Activated CD4-positive, alpha-beta T cell treated with anti-CD3 and anti-CD28 coated beads, Interleukin-2, amount 10 ng/mL, durations not matched to agents 24 days and 14 days (primary cell): ENCODE measurements at regions not wholly inside any gene's neighbourhood (a gene's known extent, or its start where the extent isn't known, plus 50 kb on each side); places are given as distances from the start of the nearest gene placed in this dataset.
A peak's percentile ranks its signal among the peaks of the same experiment; 100 is the strongest.
"Not testable (repeated sequence)": the region's sequence is repeated elsewhere in the genome, so short reads cannot be mapped to it uniquely, and the experiment has no call there.

Experiments
- DNase-seq: peaks from one replicate; pipeline ENCODE4 v3.0.0; 2022
- H3K27ac Mint-ChIP-seq: one replicate; pipeline ENCODE4 v1.8.0; 2022; ENCODE audit warnings: mild to moderate bottlenecking, mixed read lengths
- H3K27me3 Mint-ChIP-seq: one replicate; pipeline ENCODE4 v1.8.0; 2022; ENCODE audit warnings: mixed read lengths
- H3K36me3 Mint-ChIP-seq: one replicate; pipeline ENCODE4 v1.8.0; 2022; ENCODE audit warnings: low read depth, mild to moderate bottlenecking, mixed read lengths
- H3K4me1 Mint-ChIP-seq: one replicate; pipeline ENCODE4 v1.8.0; 2021; ENCODE audit warnings: mixed read lengths
- H3K4me3 Mint-ChIP-seq: one replicate; pipeline ENCODE4 v1.8.0; 2022; ENCODE audit warnings: mild to moderate bottlenecking, moderate library complexity, mixed read lengths
- H3K9me3 Mint-ChIP-seq: one replicate; pipeline ENCODE4 v1.8.0; 2021; ENCODE audit warnings: mixed read lengths
- intact Hi-C: fragments of 100-400 bp; cut with micrococcal nuclease; formaldehyde crosslinking; loops from one replicate; pipeline ENCODE4 v1.15.1; 2023

DNA sequence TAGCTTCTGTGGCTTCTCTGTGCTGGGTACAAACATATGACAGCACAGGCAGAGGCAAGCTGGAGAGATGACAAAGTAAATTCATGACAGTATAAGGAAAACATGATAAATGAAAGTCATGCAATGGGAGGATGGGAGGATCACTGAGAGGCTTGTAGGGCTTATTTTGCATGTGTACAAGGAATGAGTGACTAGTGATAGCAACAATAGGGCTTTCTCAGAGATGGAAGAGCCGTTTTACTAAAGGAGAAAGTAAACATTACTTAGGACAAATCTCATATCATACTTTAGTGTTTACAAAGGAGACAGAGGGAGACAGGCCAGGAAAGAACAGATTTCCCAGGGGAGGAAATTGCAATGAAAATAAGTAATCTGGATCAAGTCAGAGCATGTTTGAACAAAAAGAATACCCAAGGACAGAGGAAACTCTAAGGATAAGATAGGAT lies 82.5 kb upstream of the RBMS1 start:
- DNase-seq = no peak
- H3K36me3 Mint-ChIP-seq = no peaks in the 10 kb centered on the region
- H3K9me3 Mint-ChIP-seq = peaks cover 7% of the 10 kb centered on the region
- intact Hi-C loops = no loop called here
- peaks cover 4% of the 10 kb centered on the region for H3K27me3 Mint-ChIP-seq
- no peak overlapping the region for H3K27ac Mint-ChIP-seq
- H3K4me3 Mint-ChIP-seq = no peak overlapping the region
- H3K4me1 Mint-ChIP-seq = no peaks in the 10 kb centered on the region

DNA sequence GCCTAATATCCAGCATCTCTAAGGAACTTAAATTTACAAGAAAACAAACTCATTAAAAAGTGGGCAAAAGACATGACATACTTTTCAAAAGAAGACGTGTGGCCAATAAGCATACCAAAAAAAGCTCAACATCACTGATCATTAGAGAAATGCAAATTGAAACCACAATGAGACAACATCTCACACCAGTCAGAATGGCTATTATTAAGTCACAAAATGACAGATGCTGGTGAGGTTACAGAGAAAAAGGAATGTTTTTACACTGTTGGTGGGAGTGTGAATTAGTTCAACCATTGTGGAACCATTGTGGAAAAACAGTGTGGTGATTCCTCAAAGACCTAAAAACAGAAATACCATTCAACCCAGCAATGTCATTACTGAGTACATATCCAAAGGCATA lies 83.5 kb upstream of the RBMS1 start:
- DNase-seq, H3K4me3 Mint-ChIP-seq, H3K4me1 Mint-ChIP-seq, H3K9me3 Mint-ChIP-seq, H3K36me3 Mint-ChIP-seq, intact Hi-C loops, H3K27me3 Mint-ChIP-seq, H3K27ac Mint-ChIP-seq: not testable (repeated sequence)

DNA sequence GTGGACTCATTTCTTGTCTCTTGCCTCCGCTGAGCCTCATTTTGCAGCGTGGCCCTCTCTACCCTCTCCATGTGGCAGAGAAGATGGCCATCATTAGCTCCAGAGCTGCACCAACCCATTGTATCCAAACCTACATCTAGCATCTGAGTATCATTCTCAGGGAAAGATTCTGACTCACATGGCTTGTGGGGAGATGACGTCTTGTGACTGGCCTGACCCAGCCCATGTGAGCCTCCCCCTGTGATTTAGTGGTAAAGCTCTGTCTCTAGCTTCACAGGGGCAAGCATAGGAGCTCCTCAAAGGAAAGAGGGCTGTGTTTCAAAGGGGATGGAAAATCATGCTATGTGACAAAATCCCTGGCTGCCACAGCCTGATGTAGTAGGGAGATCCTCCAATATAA lies 87.4 kb upstream of the RBMS1 start:
- H3K36me3 Mint-ChIP-seq = no peaks in the 10 kb centered on the region
- H3K4me1 Mint-ChIP-seq = peaks cover 2% of the 10 kb centered on the region
- intact Hi-C loops = no loop called here
- no peak for DNase-seq
- H3K27me3 Mint-ChIP-seq = peaks cover 4% of the 10 kb centered on the region
- H3K9me3 Mint-ChIP-seq = peaks cover 14% of the 10 kb centered on the region
- H3K4me3 Mint-ChIP-seq = no peak overlapping the region
- no peak overlapping the region for H3K27ac Mint-ChIP-seq

DNA sequence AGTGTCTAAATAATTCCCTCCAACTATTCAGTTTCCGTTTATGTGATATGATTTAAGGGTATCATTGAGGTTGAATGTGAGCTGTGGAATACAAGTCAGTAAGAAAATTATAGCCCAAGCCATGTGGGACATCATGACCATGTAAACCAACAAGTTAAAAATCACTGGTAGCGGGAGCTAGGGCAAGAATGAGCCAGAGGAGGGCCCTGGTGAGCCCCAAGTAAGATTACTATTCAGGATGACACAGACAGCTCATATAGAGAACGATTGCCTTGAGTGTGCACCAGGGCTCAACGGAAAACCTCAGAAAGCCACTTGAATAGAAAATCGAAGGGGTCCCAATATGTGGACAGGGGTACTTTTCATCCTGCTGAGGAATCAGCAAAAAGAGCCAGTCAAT lies 87.8 kb upstream of the RBMS1 start:
- H3K27ac Mint-ChIP-seq = no peak overlapping the region
- intact Hi-C loops = no loop called here
- H3K4me3 Mint-ChIP-seq = no peak overlapping the region
- H3K27me3 Mint-ChIP-seq = peaks cover 4% of the 10 kb centered on the region
- H3K9me3 Mint-ChIP-seq = peaks cover 17% of the 10 kb centered on the region
- no peaks in the 10 kb centered on the region for H3K36me3 Mint-ChIP-seq
- H3K4me1 Mint-ChIP-seq = peaks cover 2% of the 10 kb centered on the region
- no peak for DNase-seq

DNA sequence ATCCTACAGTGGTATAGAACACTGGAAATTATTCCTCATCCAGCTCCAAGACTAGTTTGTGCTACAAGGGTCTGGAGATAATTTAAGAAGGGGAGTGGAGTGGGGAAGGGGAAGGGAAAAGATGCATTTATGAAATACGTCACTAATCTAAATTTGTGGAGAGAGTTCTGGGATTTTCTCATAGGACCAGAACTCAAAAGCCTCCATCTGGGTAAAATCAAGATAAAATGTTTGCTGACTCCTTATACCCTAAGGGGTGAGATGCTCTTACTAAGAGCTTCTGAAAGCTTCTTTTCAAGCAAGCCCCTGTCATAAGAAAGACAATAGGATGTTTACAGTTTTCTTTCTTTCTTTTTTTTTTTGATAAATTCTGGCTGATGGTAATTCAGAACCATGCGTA lies 88.5 kb upstream of the RBMS1 start:
- Mint-ChIP-seq H3K9me3 (peaks cover 17% of the 10 kb centered on the region), H3K27ac (no peak overlapping the region), H3K36me3 (no peaks in the 10 kb centered on the region), H3K4me1 (peaks cover 2% of the 10 kb centered on the region), H3K4me3 (no peak overlapping the region), H3K27me3 (peaks cover 4% of the 10 kb centered on the region)
- DNase-seq = no peak
- intact Hi-C loops = no loop called here

DNA sequence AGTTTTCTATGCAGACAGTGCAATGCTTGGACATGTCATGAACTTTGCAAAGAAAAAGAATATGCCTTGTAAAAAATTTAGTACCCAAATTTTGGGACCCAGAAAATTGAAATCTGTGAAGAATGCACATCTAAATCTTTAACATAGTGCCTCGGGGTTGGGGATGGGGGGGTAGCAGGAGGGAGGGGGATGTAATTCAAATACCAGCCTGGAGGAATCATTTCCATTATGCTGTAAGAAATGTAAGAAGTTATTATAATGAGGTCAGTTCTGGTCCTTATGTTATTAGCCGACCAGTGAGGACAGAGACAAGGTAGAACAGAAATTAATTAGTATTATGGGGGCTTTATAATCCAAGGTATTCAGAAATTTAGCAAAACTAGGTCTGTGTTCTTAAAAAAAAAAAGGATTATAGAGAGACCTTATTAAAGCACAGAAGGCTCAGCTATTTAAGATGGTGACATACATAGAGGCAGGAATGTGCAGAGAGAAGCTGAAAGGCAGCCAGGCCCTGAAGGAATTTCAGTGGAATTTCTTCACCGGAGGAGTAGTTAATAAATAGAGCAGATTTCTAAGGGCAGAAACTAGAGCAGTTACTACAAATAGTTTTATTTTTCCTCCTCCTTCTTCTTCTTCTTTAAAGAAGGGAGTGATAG lies 89.0 kb upstream of the RBMS1 start:
- no peak for DNase-seq
- Mint-ChIP-seq H3K27ac (no peak overlapping the region), H3K36me3 (no peaks in the 10 kb centered on the region), H3K9me3 (peaks cover 13% of the 10 kb centered on the region), H3K4me1 (peaks cover 2% of the 10 kb centered on the region), H3K4me3 (no peak overlapping the region), H3K27me3 (peaks cover 4% of the 10 kb centered on the region)
- intact Hi-C loops = no loop called here

DNA sequence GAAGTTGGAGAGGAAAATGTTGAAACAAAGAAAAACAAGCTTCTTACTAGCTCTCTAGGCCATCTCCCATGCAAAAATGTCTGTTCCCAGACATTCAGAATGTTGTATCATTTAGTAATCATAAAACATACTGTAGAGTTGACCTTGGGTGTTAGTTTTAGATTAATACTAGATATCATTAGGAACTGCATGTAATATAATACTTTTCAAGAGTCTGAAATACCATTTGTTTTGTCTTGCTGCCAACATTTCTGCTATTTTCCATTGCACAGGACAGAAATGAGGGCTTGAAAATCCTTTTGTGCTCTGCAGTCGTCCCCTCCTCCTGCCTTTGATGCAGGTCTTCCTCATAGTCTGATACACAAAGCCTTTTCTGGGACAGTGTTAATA lies 89.5 kb upstream of the RBMS1 start:
- intact Hi-C loops = no loop called here
- Mint-ChIP-seq H3K27me3 (peaks cover 4% of the 10 kb centered on the region), H3K9me3 (peaks cover 11% of the 10 kb centered on the region), H3K4me3 (no peak overlapping the region), H3K36me3 (no peaks in the 10 kb centered on the region), H3K4me1 (peaks cover 2% of the 10 kb centered on the region), H3K27ac (no peak overlapping the region)
- no peak for DNase-seq

DNA sequence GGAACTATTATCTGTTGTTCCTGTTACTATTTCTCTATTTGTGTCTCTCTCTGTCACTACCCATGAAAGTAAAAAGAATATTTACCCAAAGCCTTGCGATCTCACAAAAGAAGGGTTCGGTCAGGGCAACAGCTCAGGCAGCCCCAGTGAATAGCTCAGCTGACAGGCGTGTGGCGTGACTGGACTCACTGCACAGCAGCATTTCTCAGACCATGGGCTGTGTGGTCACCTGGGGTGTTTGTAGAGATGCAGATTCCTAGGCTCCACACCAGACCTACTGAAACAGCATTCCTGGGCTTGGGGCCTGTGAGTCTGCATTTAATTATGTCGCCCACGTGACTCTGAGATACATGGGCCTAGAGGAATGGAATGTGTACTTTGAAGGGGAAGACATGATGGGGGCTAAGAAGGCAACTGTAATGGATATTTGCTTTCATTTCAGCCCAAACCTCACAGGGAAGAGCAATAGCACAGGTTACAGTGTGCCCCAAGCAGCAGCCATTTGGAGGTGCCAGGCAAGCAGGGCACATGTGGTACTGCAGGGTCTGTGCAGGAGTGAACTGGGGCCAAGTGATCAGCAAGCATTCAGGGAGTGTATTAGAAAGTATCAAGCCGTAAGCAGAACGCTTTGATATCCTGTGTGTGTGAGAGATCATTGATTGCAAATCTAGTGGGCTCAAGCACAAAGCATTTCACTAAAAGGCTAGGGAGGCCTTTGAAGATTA lies 90.4 kb upstream of the RBMS1 start:
- Mint-ChIP-seq H3K27me3 (peaks cover 4% of the 10 kb centered on the region), H3K4me1 (peaks cover 2% of the 10 kb centered on the region), H3K27ac (no peak overlapping the region), H3K36me3 (no peaks in the 10 kb centered on the region), H3K9me3 (peaks cover 9% of the 10 kb centered on the region), H3K4me3 (no peak overlapping the region)
- intact Hi-C loops = no loop called here
- no peak for DNase-seq

DNA sequence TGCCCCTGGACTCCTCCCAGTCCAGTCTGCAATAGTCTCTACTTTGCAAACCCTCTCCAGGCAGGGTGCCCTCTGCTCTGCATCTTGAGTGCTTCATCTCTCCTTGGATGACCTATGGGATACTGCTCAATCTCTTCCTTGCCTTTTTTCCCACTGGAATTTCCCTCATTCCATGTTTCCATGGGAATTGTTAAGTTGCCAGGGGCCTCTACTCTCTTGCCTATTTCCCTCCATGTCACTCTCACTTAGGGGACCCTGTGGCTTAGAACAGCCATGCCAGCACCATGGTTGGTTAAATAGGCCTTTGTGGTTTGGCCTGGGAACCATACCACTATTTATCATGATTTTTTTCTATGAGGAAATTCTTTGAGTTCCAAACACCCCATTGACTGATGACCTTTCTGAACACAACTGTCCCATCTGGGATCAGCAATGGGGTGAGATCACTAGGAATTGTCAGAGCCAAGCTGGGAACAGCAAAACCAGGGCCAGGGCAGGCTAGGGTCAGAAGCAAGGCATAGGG lies 91.4 kb upstream of the RBMS1 start:
- intact Hi-C loops = loop anchor here (5.0 kb wide), 2 partner anchors 78 to 233 kb away; no protein-coding TSS in a partner anchor
- peaks cover 2% of the 10 kb centered on the region for H3K4me1 Mint-ChIP-seq
- H3K36me3 Mint-ChIP-seq = no peaks in the 10 kb centered on the region
- no peak for DNase-seq
- H3K9me3 Mint-ChIP-seq = peaks cover 14% of the 10 kb centered on the region
- H3K4me3 Mint-ChIP-seq = no peak overlapping the region
- no peak overlapping the region for H3K27ac Mint-ChIP-seq
- peaks cover 4% of the 10 kb centered on the region for H3K27me3 Mint-ChIP-seq

DNA sequence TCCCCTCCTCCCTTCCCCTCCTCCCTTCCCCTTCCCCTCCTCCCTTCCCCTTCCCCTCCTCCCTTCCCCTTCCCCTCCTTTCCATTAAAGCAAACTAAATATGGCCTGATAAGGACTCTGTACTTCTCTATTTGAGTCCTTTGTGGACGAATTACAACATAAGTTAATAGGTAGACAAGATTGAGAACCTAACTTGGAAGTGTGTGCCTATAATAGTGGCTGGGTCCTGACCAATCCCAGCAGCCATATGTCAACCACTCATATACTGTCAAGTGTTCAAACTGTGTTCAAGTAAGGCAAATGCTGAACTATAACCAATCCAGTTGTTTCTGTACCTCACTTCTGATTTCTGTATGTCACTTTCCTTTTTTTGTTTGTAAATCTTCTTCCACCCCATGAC lies 97.1 kb upstream of the RBMS1 start:
- no peak overlapping the region for H3K4me3 Mint-ChIP-seq
- no peak for DNase-seq
- H3K27me3 Mint-ChIP-seq = no peaks in the 10 kb centered on the region
- intact Hi-C loops = no loop called here
- H3K27ac Mint-ChIP-seq = peak overlapping the region; percentile 18
- peaks cover 2% of the 10 kb centered on the region for H3K4me1 Mint-ChIP-seq
- no peaks in the 10 kb centered on the region for H3K36me3 Mint-ChIP-seq
- H3K9me3 Mint-ChIP-seq = peaks cover 17% of the 10 kb centered on the region

DNA sequence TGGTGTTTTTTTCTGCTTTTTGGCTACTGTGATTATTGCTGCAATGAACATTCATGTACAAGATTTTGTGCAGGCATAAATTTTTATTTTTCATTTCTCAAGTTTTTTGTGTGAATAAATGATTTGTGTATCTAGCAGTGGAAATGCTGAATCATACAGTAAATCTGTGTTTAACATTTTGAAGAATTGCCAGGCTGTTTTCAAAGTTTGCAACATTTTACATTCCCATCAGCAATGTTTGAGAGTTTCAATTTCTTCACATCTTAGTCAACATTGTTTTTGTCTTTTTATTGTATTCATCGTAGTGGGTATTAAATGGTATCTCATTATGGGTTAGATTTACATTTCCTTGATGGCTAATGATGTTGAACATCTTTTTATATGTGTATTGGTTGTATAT lies 98.8 kb upstream of the RBMS1 start:
- no peaks in the 10 kb centered on the region for H3K27me3 Mint-ChIP-seq

DNA sequence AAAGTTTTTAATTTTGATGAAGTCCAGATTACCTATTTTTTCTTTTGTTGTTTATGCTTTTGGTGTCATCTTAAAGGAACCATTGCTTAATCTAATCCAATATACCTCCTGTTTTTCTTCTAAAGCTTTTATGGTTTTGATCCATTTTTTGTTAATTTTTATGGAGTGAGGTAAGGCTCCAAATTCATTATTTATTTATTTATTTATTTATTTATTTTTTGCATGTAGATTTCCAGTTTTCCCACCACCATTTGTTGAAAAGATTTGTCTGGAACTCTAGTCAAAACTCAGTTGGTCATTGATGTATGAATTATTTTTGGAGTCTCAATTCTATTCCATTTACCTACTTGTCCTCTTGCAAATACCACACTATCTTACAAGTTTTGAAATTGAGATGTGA lies 99.4 kb upstream of the RBMS1 start:
- H3K27me3 Mint-ChIP-seq = no peaks in the 10 kb centered on the region
- intact Hi-C loops = no loop called here
- H3K36me3 Mint-ChIP-seq = no peaks in the 10 kb centered on the region
- DNase-seq = no peak
- H3K4me1 Mint-ChIP-seq = no peaks in the 10 kb centered on the region
- H3K27ac Mint-ChIP-seq = no peak overlapping the region
- H3K4me3 Mint-ChIP-seq = no peak overlapping the region
- H3K9me3 Mint-ChIP-seq = peaks cover 17% of the 10 kb centered on the region

More for the DNA sequence above, 98.8 kb upstream of the RBMS1 start:
- H3K4me1 Mint-ChIP-seq = no peaks in the 10 kb centered on the region
- no peak for DNase-seq
- H3K9me3 Mint-ChIP-seq = peaks cover 17% of the 10 kb centered on the region
- no peaks in the 10 kb centered on the region for H3K36me3 Mint-ChIP-seq
- no peak overlapping the region for H3K27ac Mint-ChIP-seq
- intact Hi-C loops = no loop called here
- H3K4me3 Mint-ChIP-seq = no peak overlapping the region

DNA sequence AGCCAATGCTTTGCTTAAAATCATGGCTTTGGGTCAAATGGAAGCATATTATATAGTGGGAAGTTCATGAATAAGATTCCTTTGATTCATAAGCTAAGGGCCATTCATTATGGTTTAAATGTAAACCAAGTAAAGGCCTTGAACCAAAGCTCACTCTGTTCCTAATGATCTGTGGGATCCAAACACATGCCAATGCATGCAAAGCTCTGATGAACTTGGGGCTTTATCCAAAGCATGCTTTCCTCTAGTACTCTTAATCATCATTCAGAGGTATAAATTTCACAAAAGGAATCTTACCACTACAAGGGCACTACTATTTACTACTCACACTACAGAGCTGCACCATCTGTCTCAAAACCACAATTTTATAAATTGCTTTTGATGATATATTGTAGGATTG lies 102.8 kb upstream of the RBMS1 start:
- no peaks in the 10 kb centered on the region for H3K36me3 Mint-ChIP-seq
- H3K27ac Mint-ChIP-seq = no peak overlapping the region
- no peaks in the 10 kb centered on the region for H3K4me1 Mint-ChIP-seq
- H3K9me3 Mint-ChIP-seq = peaks cover 14% of the 10 kb centered on the region
- intact Hi-C loops = no loop called here
- no peaks in the 10 kb centered on the region for H3K27me3 Mint-ChIP-seq
- H3K4me3 Mint-ChIP-seq = no peak overlapping the region
- no peak for DNase-seq

DNA sequence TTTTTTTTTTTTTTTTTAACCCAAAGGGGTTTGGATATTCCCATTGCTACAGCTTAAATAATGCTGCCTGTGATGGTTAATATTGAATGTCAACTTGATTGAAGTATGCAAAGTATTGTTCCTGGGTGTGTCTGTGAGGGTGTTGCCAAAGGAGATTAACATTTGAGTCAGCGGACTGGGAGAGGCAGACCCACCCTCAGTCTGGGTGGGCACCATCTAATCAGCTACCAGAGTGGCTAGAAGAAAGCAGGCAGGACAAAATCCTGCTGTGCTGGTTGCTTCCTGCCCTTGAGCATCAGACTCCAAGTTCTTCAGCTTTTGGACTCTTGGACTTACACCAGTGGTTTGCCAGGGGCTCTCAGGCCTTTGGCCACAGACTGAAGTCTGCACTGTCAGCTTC lies 106.8 kb upstream of the RBMS1 start:
- H3K27me3 Mint-ChIP-seq, DNase-seq, H3K4me3 Mint-ChIP-seq, H3K36me3 Mint-ChIP-seq, H3K9me3 Mint-ChIP-seq, H3K27ac Mint-ChIP-seq, intact Hi-C loops, H3K4me1 Mint-ChIP-seq: not testable (repeated sequence)
